Testis (tissue), 2 donors: ENCODE measurements at regions not wholly inside any gene's neighbourhood (a gene's known extent, or its start where the extent isn't known, plus 50 kb on each side); places are given as distances from the start of the nearest gene placed in this dataset.
"Not testable (repeated sequence)": the region's sequence is repeated elsewhere in the genome, so short reads cannot be mapped to it uniquely, and the experiment has no call there.

Source experiments
- DNase-seq: peaks from one replicate; pipeline ENCODE4 v3.0.0-alpha.2; 2019
- H3K27ac ChIP-seq, 2 donors: fragments of 200-600 bp; sonication (generic); one replicate each; pipeline ENCODE4 v1.5.1; 2019
- H3K27me3 ChIP-seq: fragments of 200-600 bp; sonication (generic); one replicate; pipeline ENCODE4 v1.5.1; 2019
- H3K36me3 ChIP-seq: fragments of 200-600 bp; sonication (generic); one replicate; pipeline ENCODE4 v1.5.1; 2017; ENCODE audit warnings: low read depth; ENCODE audit errors: missing control alignments
- H3K4me1 ChIP-seq: fragments of 200-600 bp; sonication (generic); one replicate; pipeline ENCODE4 v1.5.1; 2019
- H3K4me3 ChIP-seq, 2 donors: fragments of 200-600 bp; sonication (generic); one replicate each; pipeline ENCODE4 v1.5.1; 2017 to 2019
- H3K9me3 ChIP-seq: fragments of 200-600 bp; sonication (generic); one replicate; pipeline ENCODE4 v1.5.1; 2017
- CTCF ChIP-seq, 3 experiments: fragments of 450-650 bp in 2 of 3; fragments of 200-600 bp in 1 of 3; sonication (generic) in 1 of 3; IDR thresholded peaks; one replicate each; pipeline ENCODE4 v1.5.1; 2016 to 2019; ENCODE audit warnings: antibody characterized with exemption in 3 of 3, mild to moderate bottlenecking in 2 of 3, moderate library complexity in 1 of 3
- POLR2A ChIP-seq: fragments of 450-650 bp; IDR thresholded peaks from one replicate; pipeline ENCODE4 v1.6.1; 2017; ENCODE audit warnings: antibody characterized with exemption, mild to moderate bottlenecking, moderate library complexity
- WGBS, 2 donors: methylation state at CpG; one replicate each; pipeline ENCODE4 v1.1.5; 2018; 5-methylcytosine and 5-hydroxymethylcytosine counted together
- intact Hi-C: fragments of 100-400 bp; cut with DNase I; formaldehyde crosslinking; loops from one replicate; pipeline ENCODE4 v1.15.1; 2023; ENCODE audit warnings: low total_unique reads

- Histone ChIP-seq H3K27ac (no peak overlapping the region), H3K4me3 (no peak overlapping the region), H3K9me3 (no peaks in the 10 kb centered on the region), H3K4me1 (no peaks in the 10 kb centered on the region), H3K36me3 (no peaks in the 10 kb centered on the region), H3K27me3 (no peaks in the 10 kb centered on the region)
- TF ChIP-seq POLR2A (no peak), CTCF (IDR thresholded peaks at IDR 0.05) (no peak)
- intact Hi-C loops = no loop called here
- WGBS, 2 donors = 39 to 60% methylated on average over 5 of the region's 5 CpGs
- no peak for DNase-seq
Measured at GRCh38 chrX:13188731-13189309, 131.0 kb downstream of the ATXN3L start.

- H3K4me1 ChIP-seq, H3K27me3 ChIP-seq, H3K36me3 ChIP-seq, H3K9me3 ChIP-seq, intact Hi-C loops, H3K4me3 ChIP-seq, H3K27ac ChIP-seq, DNase-seq: not testable (repeated sequence)
- 88 to 89% methylated on average over 3 of the region's 3 CpGs for WGBS, 2 donors
Measured at GRCh38 chrX:13186643-13187042, 133.2 kb downstream of the ATXN3L start.

- no peak for TF ChIP-seq POLR2A
- TF ChIP-seq CTCF (IDR thresholded peaks at IDR 0.05) = no peak
- Histone ChIP-seq H3K27ac (no peak overlapping the region), H3K4me3 (no peak overlapping the region), H3K9me3 (no peaks in the 10 kb centered on the region), H3K36me3 (no peaks in the 10 kb centered on the region), H3K4me1 (no peaks in the 10 kb centered on the region), H3K27me3 (no peaks in the 10 kb centered on the region)
- DNase-seq = no peak
- intact Hi-C loops = no loop called here
- 91 to 94% methylated on average over 1 to 2 of the region's 2 CpGs for WGBS, 2 donors
Measured at GRCh38 chrX:13180807-13181206, 136.4 kb upstream of the FAM9C start.

GRCh38 chrX:13179586-13179985 is 135.2 kb upstream of the FAM9C start:
- intact Hi-C loops = no loop called here
- TF ChIP-seq CTCF (IDR thresholded peaks at IDR 0.05) (no peak), POLR2A (no peak)
- no peaks in the 10 kb centered on the region for H3K27me3 ChIP-seq
- no peaks in the 10 kb centered on the region for H3K36me3 ChIP-seq
- H3K9me3 ChIP-seq = no peaks in the 10 kb centered on the region
- no peak overlapping the region for H3K4me3 ChIP-seq
- 97 to 98% methylated on average over 2 to 3 of the region's 3 CpGs for WGBS, 2 donors
- H3K27ac ChIP-seq = no peak overlapping the region
- no peaks in the 10 kb centered on the region for H3K4me1 ChIP-seq
- DNase-seq = no peak

GRCh38 chrX:13179100-13179499 is 134.7 kb upstream of the FAM9C start:
- no peak overlapping the region for H3K27ac ChIP-seq
- H3K4me3 ChIP-seq = no peak overlapping the region
- no peaks in the 10 kb centered on the region for H3K9me3 ChIP-seq
- no peaks in the 10 kb centered on the region for H3K36me3 ChIP-seq
- no peaks in the 10 kb centered on the region for H3K4me1 ChIP-seq
- no peaks in the 10 kb centered on the region for H3K27me3 ChIP-seq
- DNase-seq = no peak
- intact Hi-C loops = no loop called here
- WGBS, 2 donors = 94 to 97% methylated on average over 2 of the region's 2 CpGs
- no peak for TF ChIP-seq CTCF (IDR thresholded peaks at IDR 0.05)
- TF ChIP-seq POLR2A = no peak
